Muscle of leg (tissue), 3 donors: ENCODE measurements at regions not wholly inside any gene's neighbourhood (a gene's known extent, or its start where the extent isn't known, plus 50 kb on each side); places are given as distances from the start of the nearest gene placed in this dataset.

Experiments used
- DNase-seq: peaks from one replicate; pipeline ENCODE4 v3.0.0; 2013
- H3K27ac ChIP-seq: one replicate; pipeline ENCODE4 v1.5.1; 2013; ENCODE audit warnings: mild to moderate bottlenecking, low read length, control low read depth
- H3K27me3 ChIP-seq: one replicate; pipeline ENCODE4 v1.6.1; 2013; ENCODE audit warnings: low read length; ENCODE audit not compliant: control insufficient read depth, insufficient read depth
- H3K36me3 ChIP-seq: one replicate; pipeline ENCODE4 v1.6.1; 2013; ENCODE audit warnings: low read length; ENCODE audit not compliant: control insufficient read depth, insufficient read depth
- H3K4me1 ChIP-seq: one replicate; pipeline ENCODE4 v1.6.1; 2013; ENCODE audit warnings: low read length; ENCODE audit not compliant: control insufficient read depth, insufficient read depth
- H3K4me3 ChIP-seq: one replicate; pipeline ENCODE4 v1.5.1; 2013; ENCODE audit warnings: low read length, control low read depth
- H3K9me3 ChIP-seq: replicated peaks from 2 replicates; pipeline ENCODE4 v1.6.1; 2013; ENCODE audit warnings: low read depth, low read length; ENCODE audit not compliant: control insufficient read depth
- WGBS: methylation state at CpG from one replicate; pipeline ENCODE4 v1.1.5; 2013; ENCODE audit warnings: missing lambda C conversion rate; ENCODE audit not compliant: insufficient coverage; 5-methylcytosine and 5-hydroxymethylcytosine counted together

DNA sequence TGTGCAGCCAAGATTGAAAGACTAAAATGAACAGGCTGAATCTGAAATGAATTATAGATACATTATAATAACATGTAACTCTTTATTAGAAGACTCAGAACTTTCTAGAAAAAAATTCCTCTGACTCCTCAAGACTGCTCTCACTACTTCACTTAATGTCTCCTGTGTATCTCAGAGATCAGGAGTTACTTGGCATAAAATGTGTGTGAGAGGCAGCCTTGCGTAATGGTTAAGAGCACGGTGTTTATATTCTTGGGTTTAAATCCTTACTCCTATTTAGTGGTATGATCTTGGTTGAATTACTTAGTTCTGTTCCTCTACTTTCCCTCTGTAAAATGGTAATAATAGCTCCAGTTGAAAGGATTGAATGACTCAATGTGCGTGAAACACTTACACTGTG, 634.9 kb downstream of the LTN1 start:
- WGBS: no CpG with 5 or more reads among the region's 3 CpGs
- DNase-seq: peak; percentile 65
- Histone ChIP-seq H3K27ac (peak overlapping the region; percentile 49), H3K36me3 (no peaks in the 10 kb centered on the region), H3K4me1 (peaks cover 2% of the 10 kb centered on the region), H3K27me3 (no peaks in the 10 kb centered on the region), H3K9me3 (no peaks in the 10 kb centered on the region), H3K4me3 (no peak overlapping the region)

DNA sequence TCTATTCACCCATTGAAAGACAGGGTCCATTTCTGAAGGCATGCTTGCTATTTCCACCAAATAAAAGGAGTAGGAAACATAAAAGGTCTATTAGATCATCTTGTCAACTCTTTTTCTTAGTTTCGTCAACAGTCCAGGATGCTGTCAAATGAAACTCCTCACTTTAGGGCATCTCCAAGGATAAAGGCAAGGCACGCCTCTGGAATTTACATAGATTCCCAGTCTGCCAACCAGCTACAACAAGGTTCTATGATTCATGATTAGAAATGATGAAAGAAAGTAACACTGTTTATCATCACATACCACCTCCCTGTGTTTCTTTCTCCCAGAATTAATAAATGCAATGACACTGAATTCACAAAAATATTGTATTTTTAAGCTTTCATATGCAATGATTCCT, 636.3 kb downstream of the LTN1 start:
- DNase-seq: no peak
- Histone ChIP-seq H3K4me1 (peaks cover 2% of the 10 kb centered on the region), H3K36me3 (no peaks in the 10 kb centered on the region), H3K4me3 (no peak overlapping the region), H3K9me3 (no peaks in the 10 kb centered on the region), H3K27me3 (no peaks in the 10 kb centered on the region), H3K27ac (no peak overlapping the region)
- WGBS: no CpG with 5 or more reads among the region's 2 CpGs

DNA sequence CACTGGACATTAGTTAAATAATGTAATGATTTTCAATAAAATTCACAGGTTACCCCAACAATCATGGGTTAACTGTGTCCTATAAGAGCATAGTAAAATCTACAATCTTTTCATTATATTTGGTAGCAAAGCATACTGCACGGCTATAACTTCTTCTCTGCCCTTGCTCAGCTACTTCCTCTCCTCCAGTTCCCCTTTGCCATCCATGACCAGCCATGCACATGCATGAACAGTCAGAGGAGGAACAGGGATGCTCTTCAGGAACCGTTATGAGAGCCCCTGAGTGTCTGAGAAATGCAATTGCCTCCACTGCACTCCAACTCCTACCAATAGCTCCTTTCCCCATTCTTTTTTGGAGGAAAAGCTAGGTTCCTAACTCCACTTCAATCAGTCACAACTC, 646.7 kb downstream of the LTN1 start:
- Histone ChIP-seq H3K4me1 (no peaks in the 10 kb centered on the region), H3K27me3 (no peaks in the 10 kb centered on the region), H3K36me3 (no peaks in the 10 kb centered on the region), H3K27ac (no peak overlapping the region), H3K9me3 (no peaks in the 10 kb centered on the region), H3K4me3 (no peak overlapping the region)
- 52% methylated on average over 2 of the region's 2 CpGs for WGBS
- DNase-seq: no peak

DNA sequence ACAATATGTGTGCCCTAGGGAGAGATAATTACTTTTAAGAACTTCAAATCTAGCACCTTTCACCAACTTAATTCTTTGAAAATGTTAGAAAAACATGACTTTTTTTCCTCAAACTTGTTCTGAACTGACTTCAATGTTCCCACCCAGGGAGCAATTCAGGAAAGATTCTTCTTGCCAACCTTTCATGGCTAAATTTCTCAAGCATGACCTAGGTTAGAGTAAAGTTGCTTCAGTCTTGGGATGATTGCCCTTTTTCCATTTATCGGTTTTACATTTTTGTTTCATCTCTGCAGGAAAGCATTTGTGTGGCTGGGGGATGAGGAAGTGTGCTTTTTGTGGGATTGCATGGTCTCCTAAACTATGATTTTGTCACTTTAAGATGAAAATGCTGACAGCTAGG, 647.7 kb downstream of the LTN1 start:
- Histone ChIP-seq H3K36me3 (no peaks in the 10 kb centered on the region), H3K4me1 (no peaks in the 10 kb centered on the region), H3K4me3 (no peak overlapping the region), H3K27ac (no peak overlapping the region), H3K27me3 (no peaks in the 10 kb centered on the region), H3K9me3 (no peaks in the 10 kb centered on the region)
- peak; percentile 46 for DNase-seq
- no CpG with 5 or more reads among the region's 1 CpG for WGBS

DNA sequence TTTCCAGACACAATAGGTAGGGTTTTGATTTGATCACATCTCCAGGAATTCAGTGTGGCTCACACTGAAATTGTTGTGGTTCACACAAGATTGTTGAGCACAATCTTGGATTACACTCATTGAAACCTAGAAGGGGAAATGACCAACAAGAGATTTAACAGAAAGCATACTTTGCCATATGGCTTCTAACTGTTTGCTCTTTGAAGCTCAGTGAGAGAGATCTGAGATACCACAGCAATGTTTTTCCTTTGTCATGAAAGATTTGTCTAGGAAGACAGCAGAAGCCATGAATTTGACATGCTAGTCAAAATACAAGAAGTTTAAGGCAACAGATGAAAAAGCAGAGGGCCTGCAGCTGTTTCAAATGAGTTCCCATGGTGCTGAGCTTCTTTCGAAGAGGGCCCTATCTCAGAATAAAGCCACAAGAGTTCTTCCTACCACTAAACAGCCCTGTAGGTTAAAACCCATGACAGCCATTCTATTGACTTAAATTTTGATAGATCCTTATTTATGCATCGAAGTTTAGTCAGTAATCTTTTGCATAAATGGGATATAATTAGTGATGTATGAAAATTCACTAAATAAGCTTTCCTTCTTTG, 650.4 kb downstream of the LTN1 start:
- no peak for DNase-seq
- no peak overlapping the region for H3K27ac ChIP-seq
- H3K36me3 ChIP-seq: no peaks in the 10 kb centered on the region
- H3K27me3 ChIP-seq: no peaks in the 10 kb centered on the region
- H3K9me3 ChIP-seq: no peaks in the 10 kb centered on the region
- no peak overlapping the region for H3K4me3 ChIP-seq
- H3K4me1 ChIP-seq: no peaks in the 10 kb centered on the region
- WGBS: 83% methylated on average over 1 of the region's 2 CpGs

DNA sequence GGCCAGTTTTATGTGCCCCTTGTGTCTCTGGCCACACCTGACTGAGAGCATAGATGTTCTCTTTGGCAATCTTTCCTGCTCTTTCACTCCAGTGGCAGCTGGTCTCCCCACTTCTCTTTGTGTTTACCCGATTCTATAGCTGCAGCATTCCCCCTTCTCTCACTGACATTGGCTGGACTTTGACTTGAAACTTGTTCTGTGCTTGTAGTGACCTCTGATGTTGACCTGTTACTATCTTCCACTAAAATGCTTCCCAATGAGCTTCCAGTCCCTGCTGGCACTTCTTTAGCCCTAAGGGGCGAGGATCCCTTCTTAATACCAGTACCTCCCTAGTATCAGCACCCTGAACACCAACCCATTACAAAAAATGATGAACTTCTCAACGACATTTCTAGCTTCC, 653.3 kb downstream of the LTN1 start:
- H3K4me1 ChIP-seq: no peaks in the 10 kb centered on the region
- H3K9me3 ChIP-seq: no peaks in the 10 kb centered on the region
- 75% methylated on average over 3 of the region's 3 CpGs for WGBS
- no peak for DNase-seq
- H3K27ac ChIP-seq: no peak overlapping the region
- no peak overlapping the region for H3K4me3 ChIP-seq
- H3K27me3 ChIP-seq: no peaks in the 10 kb centered on the region
- H3K36me3 ChIP-seq: no peaks in the 10 kb centered on the region

DNA sequence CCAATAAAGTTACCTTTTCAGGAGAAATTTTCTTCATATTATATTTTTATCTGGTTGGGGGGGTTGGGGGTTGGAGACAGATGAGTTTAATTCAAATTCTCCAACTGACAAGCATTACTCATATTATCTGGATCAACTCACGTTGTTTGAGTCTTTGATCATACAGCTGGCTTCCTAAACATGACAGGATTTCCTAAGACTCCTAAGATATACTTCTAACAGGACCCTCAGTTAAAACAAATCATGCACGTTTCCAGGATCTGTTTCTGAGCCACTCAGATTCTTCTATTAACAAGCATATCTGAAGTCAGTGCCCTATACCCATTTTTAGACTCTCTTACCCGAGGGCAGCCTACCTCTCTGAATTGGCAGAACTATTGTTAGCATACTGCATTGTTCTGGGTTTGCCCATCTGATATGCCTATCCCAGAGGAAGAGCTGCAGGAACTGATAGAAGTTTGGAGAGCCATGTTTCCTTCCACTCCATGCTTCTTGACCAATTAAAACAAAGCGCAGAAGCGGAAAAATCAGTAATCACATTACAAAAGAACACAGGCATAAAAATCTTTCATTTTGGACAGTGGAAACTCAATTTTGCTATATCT, 653.9 kb downstream of the LTN1 start:
- Histone ChIP-seq H3K27me3 (no peaks in the 10 kb centered on the region), H3K9me3 (no peaks in the 10 kb centered on the region), H3K4me3 (no peak overlapping the region), H3K27ac (no peak overlapping the region), H3K36me3 (no peaks in the 10 kb centered on the region), H3K4me1 (no peaks in the 10 kb centered on the region)
- no peak for DNase-seq
- 50% methylated on average over 2 of the region's 5 CpGs for WGBS

DNA sequence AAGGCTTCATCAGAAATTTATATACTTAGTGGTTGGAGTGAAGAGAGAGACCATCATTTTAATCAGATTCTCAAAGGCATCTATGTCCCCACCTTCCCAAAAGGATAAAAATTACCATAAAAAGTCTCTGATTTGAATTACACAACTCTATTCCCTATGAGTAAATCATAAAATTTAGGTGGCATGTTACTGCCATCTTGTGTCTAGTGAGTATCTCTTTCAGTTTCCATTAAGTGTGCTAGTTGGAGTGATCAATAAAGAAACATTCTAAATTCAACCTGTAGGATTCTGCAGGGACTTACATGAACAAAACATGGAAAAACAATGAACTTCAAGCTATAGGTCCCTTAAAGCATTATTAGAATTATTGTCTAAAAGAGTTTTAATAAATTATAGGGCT, 655.4 kb downstream of the LTN1 start:
- Histone ChIP-seq H3K27ac (no peak overlapping the region), H3K4me3 (no peak overlapping the region), H3K27me3 (no peaks in the 10 kb centered on the region), H3K9me3 (no peaks in the 10 kb centered on the region), H3K4me1 (no peaks in the 10 kb centered on the region), H3K36me3 (no peaks in the 10 kb centered on the region)
- peak; percentile 81 for DNase-seq

DNA sequence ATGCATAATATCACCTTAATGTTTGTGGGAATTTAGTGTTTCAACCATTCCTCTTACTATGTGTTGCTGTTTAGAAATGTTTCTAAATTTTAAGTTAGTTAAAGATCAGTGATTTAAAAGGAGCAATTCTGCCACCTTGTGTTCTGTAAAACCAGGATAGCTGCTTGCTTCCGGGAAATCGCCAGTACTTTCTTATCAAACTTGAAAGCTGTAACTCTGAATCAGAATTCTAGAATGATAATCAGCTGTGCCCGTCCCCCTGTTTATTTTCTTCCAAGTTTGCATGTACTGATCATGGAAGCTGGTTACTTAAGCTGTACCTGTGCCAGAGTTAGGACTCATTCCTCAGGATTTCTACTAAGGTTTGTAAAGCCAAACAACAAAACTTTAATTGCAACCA, 656.4 kb downstream of the LTN1 start:
- Histone ChIP-seq H3K9me3 (no peaks in the 10 kb centered on the region), H3K36me3 (no peaks in the 10 kb centered on the region), H3K27ac (no peak overlapping the region), H3K4me1 (no peaks in the 10 kb centered on the region), H3K27me3 (no peaks in the 10 kb centered on the region), H3K4me3 (no peak overlapping the region)
- DNase-seq: peak; percentile 87
- 0% methylated on average over 1 of the region's 3 CpGs for WGBS

DNA sequence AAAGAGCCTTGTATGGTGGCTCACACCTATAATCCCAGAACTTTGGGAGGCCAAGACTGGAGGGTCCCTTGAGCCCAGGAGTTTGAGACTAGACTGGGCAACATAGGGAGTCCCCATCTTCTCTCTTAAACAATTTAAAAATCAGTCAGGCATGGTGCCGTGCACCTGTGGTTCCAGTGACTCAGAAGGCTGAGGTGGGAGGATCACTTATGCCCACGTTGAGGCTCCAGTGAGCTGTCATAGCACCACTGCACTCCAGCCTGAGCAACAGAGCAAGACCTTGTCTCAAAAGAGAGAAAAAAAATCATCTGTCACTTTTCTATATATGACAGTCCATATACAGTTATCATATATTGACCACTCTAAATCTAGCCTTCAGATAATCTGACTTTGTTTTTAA, 658.3 kb downstream of the LTN1 start:
- no peak overlapping the region for H3K27ac ChIP-seq
- no peak for DNase-seq
- H3K36me3 ChIP-seq: no peaks in the 10 kb centered on the region
- H3K9me3 ChIP-seq: no peaks in the 10 kb centered on the region
- WGBS: no CpG with 5 or more reads among the region's 2 CpGs
- H3K4me1 ChIP-seq: no peaks in the 10 kb centered on the region
- no peaks in the 10 kb centered on the region for H3K27me3 ChIP-seq
- H3K4me3 ChIP-seq: no peak overlapping the region

DNA sequence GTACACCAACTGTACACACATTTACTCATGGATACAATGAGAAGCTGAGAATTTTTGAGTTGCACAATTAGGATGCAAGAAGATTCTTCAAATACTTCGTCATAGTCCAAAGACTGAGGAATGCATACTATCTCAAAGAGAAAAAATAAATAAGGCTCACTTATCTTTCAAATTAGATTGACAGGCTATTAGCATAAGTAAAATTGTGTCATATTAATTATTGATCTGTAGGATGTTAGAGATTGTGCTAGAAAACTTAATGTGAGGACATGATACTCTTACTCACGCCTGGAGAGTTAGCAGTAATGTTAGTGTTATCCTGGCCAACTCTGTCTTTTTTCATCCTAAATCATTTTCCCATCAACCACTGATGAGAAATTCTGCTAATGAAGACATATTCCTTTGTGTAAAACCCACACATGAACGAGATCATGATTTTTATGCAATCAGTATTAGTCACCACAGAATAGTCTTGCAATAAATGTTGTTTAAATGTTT, 659.0 kb downstream of the LTN1 start:
- no CpG with 5 or more reads among the region's 3 CpGs for WGBS
- no peaks in the 10 kb centered on the region for H3K36me3 ChIP-seq
- no peak overlapping the region for H3K4me3 ChIP-seq
- no peaks in the 10 kb centered on the region for H3K9me3 ChIP-seq
- H3K4me1 ChIP-seq: no peaks in the 10 kb centered on the region
- H3K27me3 ChIP-seq: no peaks in the 10 kb centered on the region
- DNase-seq: no peak
- H3K27ac ChIP-seq: no peak overlapping the region
